OCI-LY1 (cell line): ENCODE measurements at regions not wholly inside any gene's neighbourhood (a gene's known extent, or its start where the extent isn't known, plus 50 kb on each side); places are given as distances from the start of the nearest gene placed in this dataset.

Experiments
- H2AFZ ChIP-seq: fragments of 200-600 bp; sonication (generic), shearing (Covaris generic); 2 replicates; pipeline ENCODE4 v1.6.0; 2014; ENCODE audit warnings: antibody characterized with exemption, mild to moderate bottlenecking, low read length
- H3F3A ChIP-seq: fragments of 200-600 bp; sonication (generic), shearing (Covaris generic); 2 replicates; pipeline ENCODE4 v1.6.0; 2014; ENCODE audit warnings: mild to moderate bottlenecking, antibody characterized with exemption, low read length, moderate library complexity; ENCODE audit not compliant: insufficient read depth
- H3K27ac ChIP-seq: fragments of 200-600 bp; sonication (generic); 2 replicates; pipeline ENCODE4 v1.5.1; 2014; ENCODE audit warnings: low read length, mixed run types, mild to moderate bottlenecking, low read depth; ENCODE audit not compliant: poor library complexity, severe bottlenecking
- H3K27me3 ChIP-seq: fragments of 200-600 bp; sonication (generic); 2 replicates; pipeline ENCODE4 v1.6.0; 2014; ENCODE audit warnings: antibody characterized with exemption, mild to moderate bottlenecking, low read length, moderate library complexity; ENCODE audit not compliant: insufficient read depth
- H3K36me3 ChIP-seq: fragments of 200-600 bp; sonication (generic); 2 replicates; pipeline ENCODE4 v1.6.1; 2014; ENCODE audit warnings: mild to moderate bottlenecking, antibody characterized with exemption, low read length, moderate library complexity, mixed read lengths; ENCODE audit not compliant: insufficient read depth
- H3K4me1 ChIP-seq: fragments of 200-600 bp; sonication (generic); 2 replicates; pipeline ENCODE4 v1.5.1; 2014; ENCODE audit warnings: mild to moderate bottlenecking, low read length, moderate library complexity; ENCODE audit not compliant: insufficient read depth, severe bottlenecking
- H3K4me2 ChIP-seq: fragments of 200-600 bp; sonication (generic), shearing (Covaris generic); 2 replicates; pipeline ENCODE4 v1.6.1; 2014; ENCODE audit warnings: low read length
- H3K4me3 ChIP-seq: fragments of 200-600 bp; sonication (generic); 2 replicates; pipeline ENCODE4 v1.5.1; 2014; ENCODE audit warnings: low read length, low read depth, mild to moderate bottlenecking, mixed read lengths; ENCODE audit not compliant: poor library complexity, severe bottlenecking
- H3K79me2 ChIP-seq: fragments of 200-600 bp; shearing (Covaris generic); 2 replicates; pipeline ENCODE4 v1.6.1; 2016; ENCODE audit warnings: mixed run types, low read length, mixed read lengths; ENCODE audit not compliant: insufficient read depth
- H3K9ac ChIP-seq: fragments of 200-600 bp; sonication (generic), shearing (Covaris generic); 2 replicates; pipeline ENCODE4 v1.6.1; 2014; ENCODE audit warnings: mild to moderate bottlenecking, low read length, mixed read lengths
- H3K9me2 ChIP-seq: fragments of 200-600 bp; sonication (generic), shearing (Covaris generic); 2 replicates; pipeline ENCODE4 v1.6.1; 2014; ENCODE audit warnings: low read depth, mild to moderate bottlenecking, low read length, mixed read lengths
- H3K9me3 ChIP-seq: fragments of 200-600 bp; shearing (Covaris generic); 2 replicates; pipeline ENCODE4 v1.6.1; 2014; ENCODE audit warnings: low read length, mixed read lengths
- H4K20me1 ChIP-seq: fragments of 200-600 bp; sonication (generic), shearing (Covaris generic); 2 replicates; pipeline ENCODE4 v1.6.0; 2016; ENCODE audit warnings: mild to moderate bottlenecking, low read length; ENCODE audit not compliant: insufficient read depth
- CTCF ChIP-seq: fragments of 200-600 bp; sonication (generic), shearing (Covaris generic); IDR thresholded peaks from 2 replicates; pipeline ENCODE4 v1.5.1; 2017; ENCODE audit warnings: mild to moderate bottlenecking, antibody characterized with exemption, low read length, moderate library complexity, mixed read lengths
- EZH2 ChIP-seq: fragments of 200-600 bp; sonication (generic), shearing (Covaris generic); IDR thresholded peaks from 2 replicates; pipeline ENCODE4 v1.8.0; 2017; ENCODE audit warnings: borderline replicate concordance, mixed run types, mild to moderate bottlenecking, antibody characterized with exemption, low read length, moderate library complexity, mixed read lengths

GRCh38 chr20:48311956-48312355, 515.8 kb downstream of the PREX1 start:
- H2AFZ ChIP-seq, result no peak overlapping the region

GRCh38 chr20:48310305-48310704, 517.5 kb downstream of the PREX1 start:
- no peak for TF ChIP-seq CTCF
- TF ChIP-seq EZH2, result no peak
- Histone ChIP-seq H3K79me2 (no peaks in the 10 kb centered on the region), H4K20me1 (no peaks in the 10 kb centered on the region), H3K9ac (no peak overlapping the region), H3K9me3 (no peaks in the 10 kb centered on the region), H3K9me2 (no peaks in the 10 kb centered on the region), H3K27ac (no peak overlapping the region), H3K4me2 (no peak overlapping the region), H3K27me3 (peaks cover 10% of the 10 kb centered on the region; the same call in 1 of the 2 replicates), H3K36me3 (no peaks in the 10 kb centered on the region), H3K4me1 (no peaks in the 10 kb centered on the region), H2AFZ (no peak overlapping the region), H3K4me3 (no peak overlapping the region), H3F3A (no peaks in the 10 kb centered on the region)

More at GRCh38 chr20:48311956-48312355, 515.8 kb downstream of the PREX1 start:
- H3K9me2 ChIP-seq, result no peaks in the 10 kb centered on the region
- no peak for TF ChIP-seq CTCF
- H4K20me1 ChIP-seq, result no peaks in the 10 kb centered on the region
- H3F3A ChIP-seq, result no peaks in the 10 kb centered on the region
- no peaks in the 10 kb centered on the region for H3K4me1 ChIP-seq
- H3K9ac ChIP-seq, result no peak overlapping the region
- no peaks in the 10 kb centered on the region for H3K36me3 ChIP-seq
- no peak overlapping the region for H3K4me3 ChIP-seq
- peaks cover 10% of the 10 kb centered on the region; the same call in 1 of the 2 replicates for H3K27me3 ChIP-seq
- no peak overlapping the region for H3K4me2 ChIP-seq
- no peak overlapping the region for H3K27ac ChIP-seq
- no peaks in the 10 kb centered on the region for H3K9me3 ChIP-seq
- H3K79me2 ChIP-seq, result no peaks in the 10 kb centered on the region

DNA sequence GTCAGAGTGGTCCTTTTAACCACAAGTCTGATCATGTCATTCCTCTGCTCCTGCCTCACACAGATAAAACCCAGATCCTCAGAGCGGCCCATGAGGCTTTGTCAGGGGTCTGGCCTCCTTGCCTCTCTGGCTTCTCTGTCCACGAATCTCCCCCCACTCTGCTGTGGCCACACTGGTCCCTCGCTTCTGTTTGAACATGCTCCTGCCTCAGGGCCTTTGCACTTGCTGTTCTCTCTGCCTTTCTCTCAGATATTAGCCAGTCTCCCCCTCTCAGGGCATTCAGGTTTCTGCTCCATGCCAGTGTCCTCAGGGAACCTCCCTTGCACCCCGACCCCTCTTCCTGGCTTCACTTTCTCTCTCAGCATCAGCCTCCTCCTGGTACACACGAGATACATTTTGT, 518.5 kb downstream of the PREX1 start:
- no peaks in the 10 kb centered on the region for H3K79me2 ChIP-seq
- H2AFZ ChIP-seq, result no peak overlapping the region
- TF ChIP-seq CTCF, result no peak
- H3K27me3 ChIP-seq, result peaks cover 10% of the 10 kb centered on the region; the same call in 1 of the 2 replicates
- no peak overlapping the region for H3K4me3 ChIP-seq
- no peaks in the 10 kb centered on the region for H3K9me3 ChIP-seq
- no peak overlapping the region for H3K9ac ChIP-seq
- no peak overlapping the region for H3K27ac ChIP-seq
- no peak overlapping the region for H3K4me2 ChIP-seq
- no peaks in the 10 kb centered on the region for H3K36me3 ChIP-seq
- no peaks in the 10 kb centered on the region for H3K9me2 ChIP-seq
- no peaks in the 10 kb centered on the region for H3F3A ChIP-seq
- H3K4me1 ChIP-seq, result no peaks in the 10 kb centered on the region
- no peaks in the 10 kb centered on the region for H4K20me1 ChIP-seq
